Stimulated activated naive CD8-positive, alpha-beta T cell treated with anti-CD3 and anti-CD28 coated beads, Interleukin-15, amount 100 ng/mL, for 72 hours (primary cell): ENCODE measurements at regions not wholly inside any gene's neighbourhood (a gene's known extent, or its start where the extent isn't known, plus 50 kb on each side); places are given as distances from the start of the nearest gene placed in this dataset.

ENCODE experiments used
- ATAC-seq: fragments of 150-1000 bp; cut with Tn5 transposase; 2 replicates; pipeline ENCODE4 v1.10.0; 2021; ENCODE audit warnings: mild to moderate bottlenecking, moderate library complexity
- DNase-seq, 2 donors: peaks; one replicate each; pipeline ENCODE4 v3.0.0; 2021 to 2022
- H3K27ac Mint-ChIP-seq, 2 donors: one replicate each; pipeline ENCODE4 v1.8.0; 2022; ENCODE audit warnings: mild to moderate bottlenecking in 2 of 2, mixed read lengths in 2 of 2, moderate library complexity in 2 of 2
- H3K27me3 Mint-ChIP-seq: one replicate; pipeline ENCODE4 v1.8.0; 2022; ENCODE audit warnings: mixed read lengths
- H3K4me1 Mint-ChIP-seq: one replicate; pipeline ENCODE4 v1.8.0; 2022; ENCODE audit warnings: mild to moderate bottlenecking, mixed read lengths
- H3K4me3 Mint-ChIP-seq, 2 donors: one replicate each; pipeline ENCODE4 v1.8.0; 2022; ENCODE audit warnings: mild to moderate bottlenecking in 2 of 2, mixed read lengths in 2 of 2, moderate library complexity in 1 of 2
- H3K9me3 Mint-ChIP-seq, 2 donors: one replicate each; pipeline ENCODE4 v1.8.0; 2022; ENCODE audit warnings: mixed read lengths in 2 of 2

GRCh38 chr3:117745516-117745915 is 1035.9 kb downstream of the TUSC7 start:
- Mint-ChIP-seq H3K4me3 (no peak overlapping the region), H3K9me3 (peaks cover 0 to 17% of the 10 kb centered on the region in 2 donors), H3K27ac (no peak overlapping the region), H3K4me1 (no peaks in the 10 kb centered on the region), H3K27me3 (no peaks in the 10 kb centered on the region)
- ATAC-seq (no peak), DNase-seq (no peak)

GRCh38 chr3:117746066-117746465 is 1036.5 kb downstream of the TUSC7 start:
- Mint-ChIP-seq H3K27ac (no peak overlapping the region), H3K4me1 (no peaks in the 10 kb centered on the region), H3K9me3 (peaks cover 0 to 17% of the 10 kb centered on the region in 2 donors), H3K27me3 (no peaks in the 10 kb centered on the region), H3K4me3 (no peak overlapping the region)
- no peak for DNase-seq
- ATAC-seq = no peak

GRCh38 chr3:117748131-117748530 is 1038.6 kb downstream of the TUSC7 start:
- Mint-ChIP-seq H3K27ac (no peak overlapping the region), H3K4me1 (no peaks in the 10 kb centered on the region), H3K4me3 (no peak overlapping the region), H3K9me3 (peaks cover 1 to 16% of the 10 kb centered on the region in 2 donors), H3K27me3 (no peaks in the 10 kb centered on the region)
- ATAC-seq (no peak), DNase-seq (no peak)

GRCh38 chr3:117750674-117751269 is 1041.2 kb downstream of the TUSC7 start:
- DNase-seq (no peak), ATAC-seq (no peak)
- Mint-ChIP-seq H3K27me3 (no peaks in the 10 kb centered on the region), H3K27ac (no peak overlapping the region), H3K4me1 (no peaks in the 10 kb centered on the region), H3K9me3 (peaks cover 5 to 12% of the 10 kb centered on the region in 2 donors), H3K4me3 (no peak overlapping the region)

- ATAC-seq = no peak
- no peaks in the 10 kb centered on the region for H3K4me1 Mint-ChIP-seq
- no peaks in the 10 kb centered on the region for H3K27me3 Mint-ChIP-seq
- H3K9me3 Mint-ChIP-seq = peaks cover 5 to 7% of the 10 kb centered on the region in 2 donors
- no peak overlapping the region for H3K4me3 Mint-ChIP-seq
- no peak for DNase-seq
- H3K27ac Mint-ChIP-seq = no peak overlapping the region
Observed at GRCh38 chr3:117751651-117752050, 1042.1 kb downstream of the TUSC7 start.

- peaks cover 5 to 7% of the 10 kb centered on the region in 2 donors for H3K9me3 Mint-ChIP-seq
- ATAC-seq = no peak
- H3K4me3 Mint-ChIP-seq = no peak overlapping the region
- H3K27me3 Mint-ChIP-seq = no peaks in the 10 kb centered on the region
- DNase-seq = no peak
- no peaks in the 10 kb centered on the region for H3K4me1 Mint-ChIP-seq
- no peak overlapping the region for H3K27ac Mint-ChIP-seq
Observed at GRCh38 chr3:117752984-117753717, 1043.6 kb downstream of the TUSC7 start.

- no peaks in the 10 kb centered on the region for H3K4me1 Mint-ChIP-seq
- H3K27ac Mint-ChIP-seq = no peak overlapping the region
- ATAC-seq (no peak), DNase-seq (no peak)
- H3K4me3 Mint-ChIP-seq = no peak overlapping the region
- H3K9me3 Mint-ChIP-seq = peaks cover 5 to 7% of the 10 kb centered on the region in 2 donors
- no peaks in the 10 kb centered on the region for H3K27me3 Mint-ChIP-seq
Observed at GRCh38 chr3:117754058-117754457, 1044.5 kb downstream of the TUSC7 start.

GRCh38 chr3:117754841-117755240 is 1045.3 kb downstream of the TUSC7 start:
- peaks cover 5 to 7% of the 10 kb centered on the region in 2 donors for H3K9me3 Mint-ChIP-seq
- ATAC-seq = no peak
- no peak overlapping the region for H3K27ac Mint-ChIP-seq
- no peaks in the 10 kb centered on the region for H3K4me1 Mint-ChIP-seq
- no peaks in the 10 kb centered on the region for H3K27me3 Mint-ChIP-seq
- H3K4me3 Mint-ChIP-seq = no peak overlapping the region
- DNase-seq = no peak

- Mint-ChIP-seq H3K9me3 (peaks cover 5 to 19% of the 10 kb centered on the region in 2 donors), H3K27me3 (no peaks in the 10 kb centered on the region), H3K27ac (no peak overlapping the region), H3K4me1 (no peaks in the 10 kb centered on the region), H3K4me3 (no peak overlapping the region)
- DNase-seq (no peak), ATAC-seq (no peak)
Observed at GRCh38 chr3:117756563-117756962, 1047.0 kb downstream of the TUSC7 start.

- Mint-ChIP-seq H3K27ac (no peak overlapping the region), H3K4me1 (no peaks in the 10 kb centered on the region)
Observed at GRCh38 chr3:117761703-117762620, 1052.4 kb downstream of the TUSC7 start.

GRCh38 chr3:117762621-117763037 is 1053.0 kb downstream of the TUSC7 start:
- H3K9me3 Mint-ChIP-seq = peaks cover 0 to 12% of the 10 kb centered on the region in 2 donors
- no peaks in the 10 kb centered on the region for H3K4me1 Mint-ChIP-seq
- no peak overlapping the region for H3K4me3 Mint-ChIP-seq
- no peaks in the 10 kb centered on the region for H3K27me3 Mint-ChIP-seq
- DNase-seq (no peak), ATAC-seq (no peak)
- no peak overlapping the region for H3K27ac Mint-ChIP-seq

More at GRCh38 chr3:117761703-117762620, 1052.4 kb downstream of the TUSC7 start:
- peaks cover 0 to 12% of the 10 kb centered on the region in 2 donors for H3K9me3 Mint-ChIP-seq
- no peak overlapping the region for H3K4me3 Mint-ChIP-seq
- no peaks in the 10 kb centered on the region for H3K27me3 Mint-ChIP-seq
- ATAC-seq (no peak), DNase-seq (no peak)

GRCh38 chr3:117763561-117763960 is 1054.0 kb downstream of the TUSC7 start:
- H3K9me3 Mint-ChIP-seq = peaks cover 0 to 12% of the 10 kb centered on the region in 2 donors
- no peak for ATAC-seq
- no peaks in the 10 kb centered on the region for H3K27me3 Mint-ChIP-seq
- DNase-seq = no peak
- no peak overlapping the region for H3K4me3 Mint-ChIP-seq
- H3K27ac Mint-ChIP-seq = no peak overlapping the region
- H3K4me1 Mint-ChIP-seq = no peaks in the 10 kb centered on the region

- Mint-ChIP-seq H3K9me3 (peaks cover 0 to 6% of the 10 kb centered on the region in 2 donors), H3K4me3 (no peak overlapping the region), H3K27me3 (no peaks in the 10 kb centered on the region), H3K4me1 (no peaks in the 10 kb centered on the region), H3K27ac (no peak overlapping the region)
- no peak for DNase-seq
- no peak for ATAC-seq
Observed at GRCh38 chr3:117768581-117768980, 1059.0 kb downstream of the TUSC7 start.

- ATAC-seq (no peak), DNase-seq (no peak)
- Mint-ChIP-seq H3K4me1 (no peaks in the 10 kb centered on the region), H3K27ac (no peak overlapping the region), H3K9me3 (peaks cover 4 to 6% of the 10 kb centered on the region in 2 donors), H3K4me3 (no peak overlapping the region), H3K27me3 (no peaks in the 10 kb centered on the region)
Observed at GRCh38 chr3:117774130-117774529, 1064.6 kb downstream of the TUSC7 start.

GRCh38 chr3:117786349-117786748 is 1076.8 kb downstream of the TUSC7 start:
- no peak for ATAC-seq
- no peak overlapping the region for H3K27ac Mint-ChIP-seq
- no peaks in the 10 kb centered on the region for H3K27me3 Mint-ChIP-seq
- no peaks in the 10 kb centered on the region for H3K9me3 Mint-ChIP-seq
- no peaks in the 10 kb centered on the region for H3K4me1 Mint-ChIP-seq
- no peak overlapping the region for H3K4me3 Mint-ChIP-seq
- no peak for DNase-seq

- Mint-ChIP-seq H3K27me3 (no peaks in the 10 kb centered on the region), H3K9me3 (no peaks in the 10 kb centered on the region), H3K4me3 (no peak overlapping the region), H3K27ac (no peak overlapping the region), H3K4me1 (no peaks in the 10 kb centered on the region)
- no peak for DNase-seq
- ATAC-seq = no peak
Observed at GRCh38 chr3:117788061-117788460, 1078.5 kb downstream of the TUSC7 start.
